ENCODE measurements at regions not wholly inside any gene's neighbourhood (a gene's known extent, or its start where the extent isn't known, plus 50 kb on each side); places are given as distances from the start of the nearest gene placed in this dataset.
"Not testable (repeated sequence)": the region's sequence is repeated elsewhere in the genome, so short reads cannot be mapped to it uniquely, and the experiment has no call there.

DNA sequence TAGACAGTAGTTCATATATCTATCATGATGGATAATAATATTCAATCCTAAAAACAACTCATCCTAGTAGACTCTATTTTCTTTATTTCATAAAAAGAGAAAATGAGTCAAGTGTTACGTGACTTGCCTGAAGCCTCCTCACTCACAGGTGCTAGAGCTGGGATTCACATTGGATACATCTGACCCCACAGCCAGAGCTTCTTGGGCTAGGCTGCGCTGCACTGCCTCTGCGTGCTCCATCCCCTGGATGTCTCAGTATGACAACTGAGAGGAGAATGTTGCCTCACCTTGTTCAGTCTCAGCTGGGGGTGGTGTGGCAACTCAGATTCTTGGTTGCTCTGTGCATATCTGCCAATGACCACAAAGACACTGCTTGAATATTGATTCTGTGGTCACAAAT lies 286.6 kb downstream of the LIG4 start:
- Histone ChIP-seq H3K79me2 (ENCODE audit: control insufficient read depth, insufficient read depth, low read length) (no peaks in the 10 kb centered on the region), H3K27me3 (ENCODE audit: control insufficient read depth in 2 of 2, insufficient read depth in 2 of 2, low read length in 2 of 2) (no peaks in the 10 kb centered on the region), H4K20me1 (replicated peaks; ENCODE audit: control insufficient read depth, extremely low read depth, insufficient read depth, low read length) (no peaks in the 10 kb centered on the region), H3K36me3 (ENCODE audit: control insufficient read depth in 2 of 2, extremely low read depth in 1 of 2, insufficient read depth in 2 of 2, low read length in 2 of 2) (no peaks in the 10 kb centered on the region), H3K9me3 (replicated peaks; ENCODE audit: control insufficient read depth, insufficient read depth, low read length) (no peaks in the 10 kb centered on the region), H2AFZ (ENCODE audit: low read depth, low read length) (no peak overlapping the region), H3K4me2 (ENCODE audit: insufficient read depth, low read length) (no peak overlapping the region), H3K4me1 (ENCODE audit: control insufficient read depth, extremely low read depth, insufficient read depth, low read length) (no peaks in the 10 kb centered on the region), H3K9ac (replicated peaks; ENCODE audit: extremely low read depth, insufficient read depth, low read length) (no peak overlapping the region), H3K4me3 (replicated peaks in 1 of 3; ENCODE audit: insufficient read depth in 1 of 3, low read depth in 1 of 3, low read length in 3 of 3) (no peak overlapping the region), H3K27ac (ENCODE audit: insufficient read depth, low read depth, low read length) (no peak overlapping the region), H3K9me1 (replicated peaks; ENCODE audit: control insufficient read depth, extremely low read depth, insufficient read depth, low read length) (no peaks in the 10 kb centered on the region)
- FAIRE-seq (no peak), DNase-seq (ENCODE audit: low read depth, low spot score) (no peak)
- intact Hi-C loops (cut with micrococcal nuclease) (no loop called here), dilution Hi-C loops (cut with MboI; ENCODE audit: extremely low pct_ligation_motif_present, low sequenced_read_pairs) (no loop called here)
- no TSS peak for BruUV-seq (replicated peaks)
- TF ChIP-seq, protein P1, sequence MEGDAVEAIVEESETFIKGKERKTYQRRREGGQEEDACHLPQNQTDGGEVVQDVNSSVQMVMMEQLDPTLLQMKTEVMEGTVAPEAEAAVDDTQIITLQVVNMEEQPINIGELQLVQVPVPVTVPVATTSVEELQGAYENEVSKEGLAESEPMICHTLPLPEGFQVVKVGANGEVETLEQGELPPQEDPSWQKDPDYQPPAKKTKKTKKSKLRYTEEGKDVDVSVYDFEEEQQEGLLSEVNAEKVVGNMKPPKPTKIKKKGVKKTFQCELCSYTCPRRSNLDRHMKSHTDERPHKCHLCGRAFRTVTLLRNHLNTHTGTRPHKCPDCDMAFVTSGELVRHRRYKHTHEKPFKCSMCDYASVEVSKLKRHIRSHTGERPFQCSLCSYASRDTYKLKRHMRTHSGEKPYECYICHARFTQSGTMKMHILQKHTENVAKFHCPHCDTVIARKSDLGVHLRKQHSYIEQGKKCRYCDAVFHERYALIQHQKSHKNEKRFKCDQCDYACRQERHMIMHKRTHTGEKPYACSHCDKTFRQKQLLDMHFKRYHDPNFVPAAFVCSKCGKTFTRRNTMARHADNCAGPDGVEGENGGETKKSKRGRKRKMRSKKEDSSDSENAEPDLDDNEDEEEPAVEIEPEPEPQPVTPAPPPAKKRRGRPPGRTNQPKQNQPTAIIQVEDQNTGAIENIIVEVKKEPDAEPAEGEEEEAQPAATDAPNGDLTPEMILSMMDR (IDR thresholded peaks at IDR 0.05; ENCODE audit: extremely low read depth in 1 of 2, insufficient read depth in 1 of 2, low read depth in 1 of 2, low read length in 2 of 2): no peak
- no peak for TF ChIP-seq FOS (IDR thresholded peaks at IDR 0.05; ENCODE audit: borderline replicate concordance, insufficient read depth, low read length)
- no peak for TF ChIP-seq POLR2AphosphoS5 (IDR thresholded peaks at IDR 0.05; ENCODE audit: insufficient read depth, low read depth, low read length)
- no peak for TF ChIP-seq EZH2 (IDR thresholded peaks at IDR 0.05; ENCODE audit: borderline replicate concordance, low read depth, low read length, severe bottlenecking)
- TF ChIP-seq POLR2A (IDR thresholded peaks at IDR 0.05; ENCODE audit: low read depth, low read length): no peak
- ChIA-PET CTCF (no interaction called here), POLR2A (no interaction called here)

DNA sequence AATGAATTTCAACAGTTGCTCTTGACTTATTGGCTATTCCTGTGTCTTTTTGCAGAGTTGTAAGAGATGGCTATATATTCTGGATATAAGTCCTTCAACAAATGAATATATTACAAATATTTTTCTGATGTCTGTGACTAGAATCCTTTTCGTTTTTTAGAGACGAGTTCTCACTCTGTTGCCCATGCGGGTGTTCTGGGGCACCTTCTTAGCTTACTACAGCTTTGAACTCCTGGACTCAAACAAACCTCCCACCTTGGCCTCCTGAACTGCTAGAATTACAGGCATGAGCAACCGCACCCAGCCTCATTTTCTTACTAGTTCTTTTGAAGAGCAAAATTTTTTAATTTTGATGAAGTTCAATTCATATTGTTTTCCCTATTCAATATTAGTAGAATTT lies 287.8 kb downstream of the LIG4 start:
- dilution Hi-C loops (cut with MboI; ENCODE audit: extremely low pct_ligation_motif_present, low sequenced_read_pairs) (no loop called here), intact Hi-C loops (cut with micrococcal nuclease) (no loop called here)
- H3K27ac ChIP-seq (ENCODE audit: insufficient read depth, low read depth, low read length): no peak overlapping the region
- H3K9me1 ChIP-seq (replicated peaks; ENCODE audit: control insufficient read depth, extremely low read depth, insufficient read depth, low read length): no peaks in the 10 kb centered on the region
- no peaks in the 10 kb centered on the region for H4K20me1 ChIP-seq (replicated peaks; ENCODE audit: control insufficient read depth, extremely low read depth, insufficient read depth, low read length)
- no peaks in the 10 kb centered on the region for H3K79me2 ChIP-seq (ENCODE audit: control insufficient read depth, insufficient read depth, low read length)
- no peak overlapping the region for H3K4me3 ChIP-seq (replicated peaks in 1 of 3; ENCODE audit: insufficient read depth in 1 of 3, low read depth in 1 of 3, low read length in 3 of 3)
- H3K4me1 ChIP-seq (ENCODE audit: control insufficient read depth, extremely low read depth, insufficient read depth, low read length): no peaks in the 10 kb centered on the region
- no peak overlapping the region for H3K4me2 ChIP-seq (ENCODE audit: insufficient read depth, low read length)
- TF ChIP-seq MAX (IDR thresholded peaks at IDR 0.05; ENCODE audit: insufficient read depth, insufficient read length) (no peak), POLR2AphosphoS5 (IDR thresholded peaks at IDR 0.05; ENCODE audit: insufficient read depth, low read depth, low read length) (no peak)
- H2AFZ ChIP-seq (ENCODE audit: low read depth, low read length): no peak overlapping the region
- no peak for DNase-seq (ENCODE audit: low read depth, low spot score)
- no peak for FAIRE-seq
- BruUV-seq (replicated peaks): no TSS peak
- no peaks in the 10 kb centered on the region for H3K9me3 ChIP-seq (replicated peaks; ENCODE audit: control insufficient read depth, insufficient read depth, low read length)
- ChIA-PET POLR2A (no interaction called here), CTCF (no interaction called here)
- no peaks in the 10 kb centered on the region for H3K27me3 ChIP-seq (ENCODE audit: control insufficient read depth in 2 of 2, insufficient read depth in 2 of 2, low read length in 2 of 2)
- H3K36me3 ChIP-seq (ENCODE audit: control insufficient read depth in 2 of 2, extremely low read depth in 1 of 2, insufficient read depth in 2 of 2, low read length in 2 of 2): no peaks in the 10 kb centered on the region
- no peak overlapping the region for H3K9ac ChIP-seq (replicated peaks; ENCODE audit: extremely low read depth, insufficient read depth, low read length)

- intact Hi-C loops (cut with micrococcal nuclease); H3K9ac ChIP-seq (replicated peaks; ENCODE audit: extremely low read depth, insufficient read depth, low read length); H3K9me3 ChIP-seq (replicated peaks; ENCODE audit: control insufficient read depth, insufficient read depth, low read length); H3K4me2 ChIP-seq (ENCODE audit: insufficient read depth, low read length); BruUV-seq (replicated peaks); H3K4me3 ChIP-seq (replicated peaks in 1 of 3; ENCODE audit: insufficient read depth in 1 of 3, low read depth in 1 of 3, low read length in 3 of 3); H4K20me1 ChIP-seq (replicated peaks; ENCODE audit: control insufficient read depth, extremely low read depth, insufficient read depth, low read length); H3K27me3 ChIP-seq (ENCODE audit: control insufficient read depth in 2 of 2, insufficient read depth in 2 of 2, low read length in 2 of 2); FAIRE-seq; H3K4me1 ChIP-seq (ENCODE audit: control insufficient read depth, extremely low read depth, insufficient read depth, low read length); H3K79me2 ChIP-seq (ENCODE audit: control insufficient read depth, insufficient read depth, low read length); POLR2A ChIA-PET; H3K36me3 ChIP-seq (ENCODE audit: control insufficient read depth in 2 of 2, extremely low read depth in 1 of 2, insufficient read depth in 2 of 2, low read length in 2 of 2); H3K27ac ChIP-seq (ENCODE audit: insufficient read depth, low read depth, low read length); H2AFZ ChIP-seq (ENCODE audit: low read depth, low read length); DNase-seq (ENCODE audit: low read depth, low spot score); H3K9me1 ChIP-seq (replicated peaks; ENCODE audit: control insufficient read depth, extremely low read depth, insufficient read depth, low read length); dilution Hi-C loops (cut with MboI; ENCODE audit: extremely low pct_ligation_motif_present, low sequenced_read_pairs); CTCF ChIA-PET: not testable (repeated sequence)
These were observed 288.8 kb downstream of the LIG4 start for GRCh38 chr13:107926515-107926914.
